ENCODE measurements at regions not wholly inside any gene's neighbourhood (a gene's known extent, or its start where the extent isn't known, plus 50 kb on each side); places are given as distances from the start of the nearest gene placed in this dataset.

DNA sequence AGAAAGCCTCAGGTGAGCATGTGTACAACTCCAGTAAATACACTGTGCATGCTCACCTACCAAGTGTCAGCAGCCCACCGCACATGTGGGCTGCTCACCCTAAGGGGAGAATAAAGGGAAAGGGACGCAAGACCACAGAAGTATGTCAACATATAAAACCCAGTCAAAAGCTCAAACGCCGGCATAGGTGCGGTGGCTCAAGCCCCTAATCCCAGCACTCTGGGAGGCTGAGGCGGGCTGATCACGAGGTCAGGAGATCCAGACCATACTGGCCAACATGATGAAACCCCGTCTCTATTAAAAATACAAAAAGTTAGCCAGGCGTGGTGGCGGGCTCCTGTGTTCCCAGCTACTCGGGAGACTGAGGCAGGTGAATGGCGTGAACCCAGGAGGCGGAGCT lies 732.1 kb downstream of the ZPLD1 start:
- peaks cover 2% of the 10 kb centered on the region for H3K27me3 Mint-ChIP-seq (ENCODE audit: unreplicated experiment)
- no peaks in the 10 kb centered on the region for H3K4me1 Mint-ChIP-seq (ENCODE audit: unreplicated experiment)
- H3K9me3 Mint-ChIP-seq (ENCODE audit: unreplicated experiment): peaks cover 3% of the 10 kb centered on the region
- no peak overlapping the region for H3K27ac Mint-ChIP-seq (ENCODE audit: unreplicated experiment)
- no peak for DNase-seq (ENCODE audit: extremely low spot score, unreplicated experiment)
- no peak overlapping the region for H3K4me3 Mint-ChIP-seq (ENCODE audit: unreplicated experiment)
- TF ChIP-seq, protein P1, sequence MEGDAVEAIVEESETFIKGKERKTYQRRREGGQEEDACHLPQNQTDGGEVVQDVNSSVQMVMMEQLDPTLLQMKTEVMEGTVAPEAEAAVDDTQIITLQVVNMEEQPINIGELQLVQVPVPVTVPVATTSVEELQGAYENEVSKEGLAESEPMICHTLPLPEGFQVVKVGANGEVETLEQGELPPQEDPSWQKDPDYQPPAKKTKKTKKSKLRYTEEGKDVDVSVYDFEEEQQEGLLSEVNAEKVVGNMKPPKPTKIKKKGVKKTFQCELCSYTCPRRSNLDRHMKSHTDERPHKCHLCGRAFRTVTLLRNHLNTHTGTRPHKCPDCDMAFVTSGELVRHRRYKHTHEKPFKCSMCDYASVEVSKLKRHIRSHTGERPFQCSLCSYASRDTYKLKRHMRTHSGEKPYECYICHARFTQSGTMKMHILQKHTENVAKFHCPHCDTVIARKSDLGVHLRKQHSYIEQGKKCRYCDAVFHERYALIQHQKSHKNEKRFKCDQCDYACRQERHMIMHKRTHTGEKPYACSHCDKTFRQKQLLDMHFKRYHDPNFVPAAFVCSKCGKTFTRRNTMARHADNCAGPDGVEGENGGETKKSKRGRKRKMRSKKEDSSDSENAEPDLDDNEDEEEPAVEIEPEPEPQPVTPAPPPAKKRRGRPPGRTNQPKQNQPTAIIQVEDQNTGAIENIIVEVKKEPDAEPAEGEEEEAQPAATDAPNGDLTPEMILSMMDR (IDR thresholded peaks at IDR 0.05): no peak
- H3K36me3 Mint-ChIP-seq (ENCODE audit: unreplicated experiment): no peaks in the 10 kb centered on the region

DNA sequence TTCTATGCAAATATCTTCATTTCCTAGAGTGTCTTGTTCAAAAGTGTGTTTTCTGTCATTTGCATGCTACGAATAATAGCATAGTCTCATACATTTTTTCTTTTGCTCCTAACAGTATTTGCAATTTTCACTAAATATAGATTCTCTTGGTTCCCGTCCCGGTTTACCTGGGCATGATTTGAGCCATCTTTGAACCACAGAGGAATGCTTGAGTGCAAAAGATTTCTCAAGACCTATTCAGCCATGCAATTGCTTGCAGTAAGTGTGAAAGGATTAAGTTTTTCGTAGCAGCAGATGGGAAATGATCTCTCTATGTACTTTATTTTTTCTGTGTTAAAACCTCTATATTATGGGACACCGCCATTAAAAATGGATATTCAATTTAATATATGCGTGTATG lies 733.0 kb downstream of the ZPLD1 start:
- H3K4me3 Mint-ChIP-seq (ENCODE audit: unreplicated experiment): no peak overlapping the region
- peaks cover 3% of the 10 kb centered on the region for H3K9me3 Mint-ChIP-seq (ENCODE audit: unreplicated experiment)
- H3K36me3 Mint-ChIP-seq (ENCODE audit: unreplicated experiment): no peaks in the 10 kb centered on the region
- no peak overlapping the region for H3K27ac Mint-ChIP-seq (ENCODE audit: unreplicated experiment)
- no peaks in the 10 kb centered on the region for H3K4me1 Mint-ChIP-seq (ENCODE audit: unreplicated experiment)
- TF ChIP-seq, protein P1 (IDR thresholded peaks at IDR 0.05): no peak
- no peaks in the 10 kb centered on the region for H3K27me3 Mint-ChIP-seq (ENCODE audit: unreplicated experiment)
- no peak for DNase-seq (ENCODE audit: extremely low spot score, unreplicated experiment)

DNA sequence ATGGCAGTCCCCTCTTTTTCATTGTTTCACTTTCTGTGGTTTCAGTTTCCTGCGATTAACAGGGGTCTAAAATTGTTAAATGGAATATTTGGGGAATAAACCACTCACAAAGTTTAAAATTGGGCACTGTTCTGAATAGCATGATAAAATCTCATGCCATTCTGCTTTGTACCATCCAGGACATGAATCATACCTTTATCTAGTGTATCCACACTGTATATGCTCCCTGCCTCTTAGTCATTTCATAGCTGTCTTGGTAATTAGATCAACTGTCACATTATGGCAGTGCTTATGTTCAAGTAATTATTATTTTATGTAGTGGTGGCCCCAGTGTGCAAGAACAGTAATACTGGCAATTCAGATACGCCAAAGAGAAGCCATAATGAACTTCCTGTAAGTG lies 734.5 kb downstream of the ZPLD1 start:
- Mint-ChIP-seq H3K9me3 (ENCODE audit: unreplicated experiment) (peaks cover 3% of the 10 kb centered on the region), H3K4me1 (ENCODE audit: unreplicated experiment) (no peaks in the 10 kb centered on the region), H3K27ac (ENCODE audit: unreplicated experiment) (no peak overlapping the region), H3K36me3 (ENCODE audit: unreplicated experiment) (no peaks in the 10 kb centered on the region), H3K27me3 (ENCODE audit: unreplicated experiment) (no peaks in the 10 kb centered on the region), H3K4me3 (ENCODE audit: unreplicated experiment) (no peak overlapping the region)
- TF ChIP-seq, protein P1 (IDR thresholded peaks at IDR 0.05): no peak
- no peak for DNase-seq (ENCODE audit: extremely low spot score, unreplicated experiment)

DNA sequence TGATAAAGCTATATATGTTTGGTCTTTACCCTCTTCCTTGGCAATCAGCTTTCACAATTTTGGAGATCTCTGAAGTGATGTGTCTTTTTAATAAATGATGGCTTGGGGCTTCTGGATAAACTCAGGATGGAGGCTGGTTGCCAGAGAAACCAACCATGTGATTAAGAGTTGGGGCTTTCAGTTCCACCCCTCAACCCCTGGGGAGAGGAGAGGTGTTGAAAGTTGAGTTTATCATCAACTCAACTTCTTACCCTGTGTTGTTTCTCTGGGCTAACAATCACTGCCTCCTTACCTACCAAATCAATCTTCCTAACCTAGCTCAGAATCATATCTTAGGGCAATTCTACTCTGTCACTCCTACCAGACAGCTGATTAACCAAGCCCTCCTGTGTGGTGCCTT lies 735.8 kb downstream of the ZPLD1 start:
- no peak for DNase-seq (ENCODE audit: extremely low spot score, unreplicated experiment)
- peaks cover 3% of the 10 kb centered on the region for H3K9me3 Mint-ChIP-seq (ENCODE audit: unreplicated experiment)
- no peaks in the 10 kb centered on the region for H3K36me3 Mint-ChIP-seq (ENCODE audit: unreplicated experiment)
- no peak overlapping the region for H3K27ac Mint-ChIP-seq (ENCODE audit: unreplicated experiment)
- no peaks in the 10 kb centered on the region for H3K4me1 Mint-ChIP-seq (ENCODE audit: unreplicated experiment)
- H3K27me3 Mint-ChIP-seq (ENCODE audit: unreplicated experiment): no peaks in the 10 kb centered on the region
- H3K4me3 Mint-ChIP-seq (ENCODE audit: unreplicated experiment): no peak overlapping the region
- TF ChIP-seq, protein P1 (IDR thresholded peaks at IDR 0.05): no peak

DNA sequence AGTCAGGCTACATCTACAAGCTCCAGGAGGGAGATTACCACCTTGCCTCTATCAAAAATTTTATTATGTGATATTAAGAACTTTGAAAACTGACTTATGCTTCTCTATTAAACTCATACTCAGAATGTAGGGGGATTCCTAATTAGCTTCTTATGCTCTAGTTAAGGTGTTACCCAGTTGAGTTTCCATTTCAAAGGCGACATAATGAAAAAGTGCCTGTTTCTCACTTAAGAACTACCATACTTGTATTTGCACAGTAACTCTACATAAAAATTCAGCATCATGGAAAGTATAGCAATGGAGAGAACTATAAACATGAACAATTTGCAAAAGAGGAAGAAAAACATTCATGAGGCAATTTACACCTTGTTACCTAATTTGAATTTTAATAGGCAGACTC lies 739.1 kb downstream of the ZPLD1 start:
- TF ChIP-seq, protein P1 (IDR thresholded peaks at IDR 0.05): no peak
- H3K27me3 Mint-ChIP-seq (ENCODE audit: unreplicated experiment): no peaks in the 10 kb centered on the region

More for the DNA sequence above, 739.1 kb downstream of the ZPLD1 start:
- H3K9me3 Mint-ChIP-seq (ENCODE audit: unreplicated experiment): no peaks in the 10 kb centered on the region
- H3K36me3 Mint-ChIP-seq (ENCODE audit: unreplicated experiment): no peaks in the 10 kb centered on the region
- no peaks in the 10 kb centered on the region for H3K4me1 Mint-ChIP-seq (ENCODE audit: unreplicated experiment)
- no peak for DNase-seq (ENCODE audit: extremely low spot score, unreplicated experiment)
- H3K27ac Mint-ChIP-seq (ENCODE audit: unreplicated experiment): no peak overlapping the region
- H3K4me3 Mint-ChIP-seq (ENCODE audit: unreplicated experiment): no peak overlapping the region
